Activated CD4-positive, alpha-beta memory T cell treated with anti-CD3 and anti-CD28 coated beads, Interleukin-2, amount 10 ng/mL, durations not matched to agents 7 days and 5 days (primary cell): ENCODE measurements at regions not wholly inside any gene's neighbourhood (a gene's known extent, or its start where the extent isn't known, plus 50 kb on each side); places are given as distances from the start of the nearest gene placed in this dataset.

ENCODE experiments used
- CTCF ChIA-PET: fragments of 350-600 bp; sonication (Branson Sonifier 250); formaldehyde crosslinking; loops from one replicate; lab custom pipeline; 2021; ENCODE audit warnings: antibody characterized with exemption, inconsistent platforms; lab: Charles Lee
- POLR2A ChIA-PET: fragments of 350-600 bp; sonication (Branson Sonifier 250); formaldehyde crosslinking; loops from one replicate; lab custom pipeline; 2021; ENCODE audit warnings: antibody characterized with exemption; lab: Charles Lee
- DNase-seq: peaks from one replicate; pipeline ENCODE4 v3.0.0-alpha.2; 2020
- H3K27ac Mint-ChIP-seq: one replicate; pipeline ENCODE4 v1.8.0; 2021; ENCODE audit warnings: mild to moderate bottlenecking, mixed read lengths
- H3K27me3 Mint-ChIP-seq: one replicate; pipeline ENCODE4 v1.8.0; 2021; ENCODE audit warnings: mixed read lengths
- H3K36me3 Mint-ChIP-seq: one replicate; pipeline ENCODE4 v1.8.0; 2021; ENCODE audit warnings: low read depth, mixed read lengths
- H3K4me1 Mint-ChIP-seq: one replicate; pipeline ENCODE4 v1.8.0; 2021; ENCODE audit warnings: mixed read lengths
- H3K4me3 Mint-ChIP-seq: one replicate; pipeline ENCODE4 v1.8.0; 2021; ENCODE audit warnings: mild to moderate bottlenecking, mixed read lengths
- H3K9me3 Mint-ChIP-seq: one replicate; pipeline ENCODE4 v1.8.0; 2021; ENCODE audit warnings: mixed read lengths

DNA sequence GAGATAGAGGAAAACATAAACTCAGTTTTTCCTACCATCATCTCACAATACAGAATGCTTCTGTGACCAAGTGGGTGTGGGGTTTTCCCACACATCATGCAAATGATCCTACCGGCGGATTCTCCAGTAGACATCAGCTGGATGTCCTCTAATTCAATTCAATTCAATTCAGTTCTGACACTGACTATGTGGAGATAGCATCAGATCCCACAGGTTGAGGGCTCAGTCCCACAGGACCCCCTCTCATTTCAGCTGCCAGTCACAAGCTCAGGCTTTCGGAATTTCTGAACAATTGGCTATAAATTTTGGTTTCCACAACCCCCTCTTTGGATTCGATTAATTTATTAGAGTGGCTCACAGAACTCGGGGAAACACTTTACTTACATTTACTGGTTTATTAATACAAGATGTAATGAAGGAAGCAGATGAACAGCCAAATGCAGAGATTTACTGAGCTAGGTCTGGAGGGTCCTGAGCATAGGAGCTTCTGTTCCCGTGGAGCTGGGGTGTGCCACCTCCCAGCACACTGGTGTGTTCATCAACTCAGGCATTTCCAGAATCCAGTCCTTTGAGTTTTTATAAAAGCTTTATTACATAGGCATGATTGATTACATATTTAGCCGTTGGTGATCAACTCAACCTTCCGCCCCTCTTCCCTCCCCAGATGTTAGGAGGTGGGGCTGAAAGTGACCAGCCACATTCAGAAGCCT, 350.1 kb downstream of the MYCN start:
- Mint-ChIP-seq H3K9me3 (no peaks in the 10 kb centered on the region), H3K4me3 (no peak overlapping the region), H3K4me1 (no peaks in the 10 kb centered on the region), H3K36me3 (no peaks in the 10 kb centered on the region), H3K27ac (no peak overlapping the region), H3K27me3 (no peaks in the 10 kb centered on the region)
- POLR2A ChIA-PET: no interaction called here
- CTCF ChIA-PET: no interaction called here
- DNase-seq: no peak

DNA sequence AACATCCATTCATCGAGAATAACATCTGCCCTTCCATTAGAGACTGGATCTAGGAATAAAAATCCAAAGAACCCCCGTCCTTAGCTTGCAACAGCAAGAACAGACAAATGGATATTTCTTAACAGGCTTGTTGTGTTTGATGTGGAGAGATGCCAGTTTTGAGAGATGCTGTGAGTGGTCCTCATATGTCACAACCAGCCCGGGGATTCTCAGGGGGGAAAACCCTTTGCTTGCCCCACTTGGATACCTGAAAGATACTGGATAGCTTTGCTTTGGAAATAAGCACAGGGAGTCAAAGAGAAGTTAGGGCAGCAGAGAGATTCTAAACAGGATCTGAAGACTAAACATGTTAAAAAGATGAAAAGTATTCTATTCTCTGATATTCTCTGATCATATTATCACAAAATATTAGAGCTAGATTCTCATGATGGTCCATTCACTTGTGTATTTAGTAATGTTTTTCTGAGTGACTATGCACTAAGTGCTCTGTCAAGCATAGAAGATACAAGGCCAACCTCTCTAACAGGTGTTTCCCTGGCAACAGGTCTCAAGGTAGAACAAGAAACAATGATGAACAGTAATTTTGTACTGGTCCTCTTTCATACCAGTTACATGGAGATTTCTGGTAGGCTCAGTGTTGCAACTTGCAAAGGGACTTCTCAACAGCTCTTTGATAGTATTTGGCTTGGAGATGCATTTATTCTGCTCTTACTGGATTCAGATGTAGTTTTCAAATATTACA, 348.2 kb downstream of the MYCN start:
- ChIA-PET CTCF (no interaction called here), POLR2A (no interaction called here)
- no peak overlapping the region for H3K4me3 Mint-ChIP-seq
- no peaks in the 10 kb centered on the region for H3K4me1 Mint-ChIP-seq
- H3K36me3 Mint-ChIP-seq: no peaks in the 10 kb centered on the region
- H3K27me3 Mint-ChIP-seq: no peaks in the 10 kb centered on the region
- DNase-seq: no peak
- no peaks in the 10 kb centered on the region for H3K9me3 Mint-ChIP-seq
- no peak overlapping the region for H3K27ac Mint-ChIP-seq

DNA sequence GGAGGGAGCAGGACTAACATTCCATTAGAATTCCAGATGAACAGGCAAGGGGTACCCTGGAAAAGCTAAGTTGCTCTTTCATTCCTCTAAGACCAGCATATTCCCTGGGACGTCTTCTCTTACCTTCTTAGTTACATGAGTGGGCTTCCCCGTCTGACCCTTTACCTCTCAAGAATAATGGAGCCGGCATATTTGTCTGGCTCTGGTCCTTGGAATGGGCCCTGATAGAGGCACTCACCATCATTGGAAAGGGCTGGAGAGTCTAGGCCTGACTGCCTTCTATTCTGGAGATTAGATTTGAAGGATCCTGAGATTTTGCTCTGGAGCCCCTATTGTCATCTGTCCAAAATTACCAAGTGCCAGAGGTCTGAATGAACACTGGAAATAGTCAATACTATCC, 347.5 kb downstream of the MYCN start:
- Mint-ChIP-seq H3K27ac (no peak overlapping the region), H3K4me1 (no peaks in the 10 kb centered on the region), H3K27me3 (no peaks in the 10 kb centered on the region), H3K4me3 (no peak overlapping the region), H3K9me3 (no peaks in the 10 kb centered on the region), H3K36me3 (no peaks in the 10 kb centered on the region)
- CTCF ChIA-PET: no interaction called here
- POLR2A ChIA-PET: no interaction called here
- DNase-seq: no peak

DNA sequence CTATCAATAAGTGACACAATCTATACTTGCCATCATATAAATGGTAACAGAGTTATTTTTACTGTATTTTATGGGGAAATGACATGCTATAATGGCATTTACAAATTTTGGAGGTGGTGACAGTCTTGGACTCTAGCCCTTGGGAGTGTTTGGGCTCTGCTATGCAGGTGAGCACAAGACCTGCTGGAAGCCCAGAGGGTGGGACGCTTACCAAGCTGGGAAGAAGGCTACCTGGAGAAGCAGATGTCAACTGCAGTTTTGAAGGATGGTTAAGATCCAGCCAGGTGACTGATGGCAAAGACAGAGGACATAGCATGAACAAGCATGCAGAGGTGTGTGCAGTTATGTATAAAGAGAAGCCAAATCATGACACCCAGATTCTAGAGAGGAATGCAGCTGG, 346.9 kb downstream of the MYCN start:
- H3K4me3 Mint-ChIP-seq: no peak overlapping the region
- H3K36me3 Mint-ChIP-seq: no peaks in the 10 kb centered on the region
- no peaks in the 10 kb centered on the region for H3K9me3 Mint-ChIP-seq
- H3K27me3 Mint-ChIP-seq: no peaks in the 10 kb centered on the region
- no peak for DNase-seq
- POLR2A ChIA-PET: no interaction called here
- no peaks in the 10 kb centered on the region for H3K4me1 Mint-ChIP-seq
- H3K27ac Mint-ChIP-seq: no peak overlapping the region
- CTCF ChIA-PET: no interaction called here

DNA sequence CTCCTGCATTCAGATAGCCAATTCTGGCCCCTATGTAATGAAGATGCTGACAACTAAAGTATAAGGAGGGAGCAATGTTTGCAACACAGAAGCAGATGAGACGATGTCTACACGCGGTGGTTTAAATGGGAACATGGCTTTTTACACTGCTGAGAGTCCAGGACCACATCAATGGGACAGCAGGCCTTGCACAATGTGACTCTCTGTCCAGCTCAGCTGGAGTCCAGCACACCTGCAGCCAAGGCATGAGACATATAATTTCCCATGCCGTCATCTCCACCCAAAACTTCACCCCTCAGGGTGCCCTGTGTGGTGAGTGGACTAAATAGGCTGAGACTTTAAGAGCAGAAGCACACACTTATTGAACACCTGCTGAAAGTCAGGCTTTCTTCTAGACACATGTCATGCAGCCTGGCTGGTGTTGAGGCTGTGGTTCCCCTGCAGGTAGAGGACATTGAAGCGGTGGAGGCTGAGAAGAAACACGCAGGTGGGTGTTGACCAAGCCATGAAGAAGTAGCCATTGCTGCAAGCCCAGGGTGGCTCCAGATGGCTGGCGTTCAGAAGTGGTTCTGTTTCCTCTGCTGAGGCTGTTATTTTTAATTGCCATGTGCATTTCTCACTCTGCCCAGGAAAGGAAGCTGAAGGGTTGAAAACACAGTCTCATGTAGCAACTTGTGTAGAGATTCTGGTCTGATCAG, 345.6 kb downstream of the MYCN start:
- CTCF ChIA-PET: no interaction called here

DNA sequence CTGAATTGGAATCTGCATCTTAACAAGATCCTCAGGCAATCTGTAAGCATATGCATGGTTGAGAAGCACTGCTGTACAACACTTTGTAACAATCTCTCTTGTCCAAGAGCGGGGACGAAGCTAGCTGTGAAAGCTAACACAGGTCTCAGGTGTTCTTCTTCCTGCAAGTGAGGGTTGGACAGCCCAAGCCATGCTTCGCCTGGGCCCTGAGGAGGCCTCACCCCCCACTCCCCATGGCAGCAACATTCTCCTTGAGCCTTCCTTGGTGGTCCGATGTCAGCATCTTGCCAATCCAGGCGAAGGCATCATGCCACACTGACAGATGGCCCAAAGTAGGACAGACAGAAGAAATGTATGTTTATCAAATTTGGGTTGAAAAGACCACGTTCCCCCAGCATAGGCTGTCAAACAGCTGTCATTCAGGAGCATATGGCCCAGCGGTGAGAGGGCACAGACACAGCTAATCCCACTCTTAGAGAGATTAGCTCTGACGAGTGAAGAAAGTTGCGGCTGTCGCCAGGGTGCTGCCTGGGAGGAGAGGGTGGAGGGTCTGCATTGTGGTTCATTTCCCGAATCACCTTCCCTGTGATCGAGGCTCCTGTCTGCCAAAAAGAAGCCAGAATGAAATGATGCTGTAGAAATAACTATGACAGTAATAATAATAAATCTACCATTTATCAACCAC, 344.7 kb downstream of the MYCN start:
- Mint-ChIP-seq H3K4me3 (no peak overlapping the region), H3K4me1 (no peaks in the 10 kb centered on the region), H3K27me3 (no peaks in the 10 kb centered on the region), H3K36me3 (no peaks in the 10 kb centered on the region), H3K9me3 (no peaks in the 10 kb centered on the region), H3K27ac (no peak overlapping the region)
- CTCF ChIA-PET: no interaction called here
- POLR2A ChIA-PET: no interaction called here
- DNase-seq: no peak

More for the DNA sequence above, 345.6 kb downstream of the MYCN start:
- no peak overlapping the region for H3K27ac Mint-ChIP-seq
- no peaks in the 10 kb centered on the region for H3K9me3 Mint-ChIP-seq
- no peaks in the 10 kb centered on the region for H3K36me3 Mint-ChIP-seq
- DNase-seq: no peak
- no peaks in the 10 kb centered on the region for H3K4me1 Mint-ChIP-seq
- POLR2A ChIA-PET: no interaction called here
- no peaks in the 10 kb centered on the region for H3K27me3 Mint-ChIP-seq
- H3K4me3 Mint-ChIP-seq: no peak overlapping the region

DNA sequence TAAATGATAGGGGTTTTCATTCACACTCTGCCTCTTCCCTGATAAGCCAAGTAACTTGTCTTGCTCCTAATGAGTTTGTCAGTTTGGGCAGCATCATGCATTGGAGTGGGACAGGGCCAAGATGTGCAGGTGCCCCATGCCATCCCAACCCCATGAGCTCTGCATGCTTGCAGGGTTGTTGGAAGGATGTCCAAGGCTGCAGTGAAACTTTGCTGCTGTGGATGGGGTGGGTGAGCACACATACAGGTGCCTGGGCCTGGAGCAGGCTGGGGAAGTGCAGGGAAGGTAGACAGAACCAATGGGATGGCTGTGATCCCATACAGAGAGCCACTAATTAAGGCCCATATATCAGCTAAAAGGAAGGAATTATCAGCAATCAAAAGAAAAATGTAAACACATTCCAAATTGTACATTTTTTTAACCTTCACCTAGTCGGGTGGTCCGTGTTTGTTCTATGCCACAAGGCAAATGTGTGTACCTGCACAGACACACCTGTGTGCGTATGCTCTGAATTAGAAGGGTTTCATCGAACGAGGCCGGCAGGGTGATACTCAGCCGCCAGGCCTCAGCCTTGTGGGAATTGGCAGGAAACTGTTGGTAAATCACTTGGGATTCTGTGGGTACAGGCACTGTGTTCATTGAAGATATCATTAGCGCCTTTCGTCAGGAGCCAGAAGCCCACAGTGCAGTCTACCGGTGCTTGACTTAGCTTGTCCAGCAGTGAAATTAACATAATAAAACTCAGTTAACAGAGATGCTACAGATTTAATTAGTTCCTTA, 342.9 kb downstream of the MYCN start:
- H3K27ac Mint-ChIP-seq: no peak overlapping the region
- no peak for DNase-seq
- H3K27me3 Mint-ChIP-seq: no peaks in the 10 kb centered on the region
- CTCF ChIA-PET: interaction anchor here (1.0 kb wide), 1 partner anchor 344 kb away, joined by 3 read pairs; no protein-coding TSS in a partner anchor
- POLR2A ChIA-PET: no interaction called here
- no peaks in the 10 kb centered on the region for H3K36me3 Mint-ChIP-seq
- no peak overlapping the region for H3K4me3 Mint-ChIP-seq
- H3K9me3 Mint-ChIP-seq: no peaks in the 10 kb centered on the region
- no peaks in the 10 kb centered on the region for H3K4me1 Mint-ChIP-seq

DNA sequence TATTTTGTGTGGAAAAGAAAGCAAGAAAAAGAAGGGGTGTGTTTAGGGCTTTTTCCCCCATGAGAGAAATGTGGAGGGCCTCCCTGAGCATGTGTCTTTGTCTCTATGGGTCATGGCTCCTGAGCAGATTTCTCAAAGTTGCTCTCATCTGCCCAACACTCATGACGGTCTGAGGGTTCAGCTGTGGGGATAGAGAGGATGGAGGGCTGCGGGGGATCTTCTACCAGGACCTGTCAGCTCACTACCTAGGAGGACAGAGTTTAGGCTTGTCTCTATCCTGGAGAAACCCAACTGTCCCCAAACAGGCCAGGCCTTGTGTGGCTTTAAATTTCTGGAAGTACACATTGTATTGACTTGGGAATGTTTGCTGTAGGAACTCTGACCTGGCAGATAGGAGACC, 342.2 kb downstream of the MYCN start:
- DNase-seq: no peak
- Mint-ChIP-seq H3K9me3 (no peaks in the 10 kb centered on the region), H3K36me3 (no peaks in the 10 kb centered on the region), H3K4me3 (no peak overlapping the region), H3K27ac (no peak overlapping the region), H3K4me1 (no peaks in the 10 kb centered on the region), H3K27me3 (no peaks in the 10 kb centered on the region)
- CTCF ChIA-PET: interaction anchor here (1.0 kb wide), 1 partner anchor 343 kb away, joined by 3 read pairs; no protein-coding TSS in a partner anchor
- POLR2A ChIA-PET: no interaction called here

DNA sequence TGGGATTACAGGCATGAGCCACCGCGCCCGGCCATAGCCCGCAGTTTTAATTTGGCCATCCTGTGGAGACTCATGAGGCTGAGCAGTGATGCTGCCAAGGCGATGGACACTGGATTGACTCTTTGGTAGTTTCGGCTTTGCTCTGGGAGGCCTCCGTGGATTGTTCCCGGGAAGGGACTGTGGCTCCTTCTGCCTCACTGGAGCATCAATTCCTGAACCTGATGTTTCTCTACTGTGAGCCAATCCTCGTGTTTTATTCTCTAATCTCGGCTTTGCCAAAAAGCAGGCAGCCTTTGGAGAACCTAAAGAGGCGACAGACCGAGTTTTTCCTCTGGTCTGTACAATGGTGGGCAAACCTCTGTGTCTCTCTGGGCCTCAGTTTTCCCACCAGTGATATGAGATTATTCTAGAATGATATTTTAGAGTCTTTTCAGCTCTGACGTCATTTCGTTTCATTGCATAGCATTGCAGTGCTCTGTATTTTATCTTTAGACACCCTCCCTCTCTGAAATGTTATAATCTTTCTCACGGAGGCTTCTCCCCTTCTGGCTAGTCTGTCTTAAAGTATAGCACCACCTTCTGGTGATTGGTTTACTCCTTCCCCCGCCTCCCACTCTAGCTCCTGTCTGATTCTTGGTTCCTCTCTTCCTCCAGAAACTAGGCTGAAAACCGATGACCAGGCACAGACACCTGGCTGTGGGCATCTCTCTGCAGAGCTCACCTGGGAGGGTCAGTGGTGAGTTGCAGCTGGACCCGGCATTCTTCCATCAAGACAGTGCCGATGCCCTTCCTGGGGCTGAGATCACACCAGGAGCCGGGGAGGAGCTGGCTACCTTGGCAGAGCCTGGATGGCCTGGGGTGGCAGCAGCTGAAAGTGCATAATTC, 341.3 kb downstream of the MYCN start:
- ChIA-PET CTCF (no interaction called here), POLR2A (no interaction called here)
- H3K27me3 Mint-ChIP-seq: no peaks in the 10 kb centered on the region
- H3K4me1 Mint-ChIP-seq: no peaks in the 10 kb centered on the region
- no peaks in the 10 kb centered on the region for H3K9me3 Mint-ChIP-seq
- no peak for DNase-seq
- H3K36me3 Mint-ChIP-seq: no peaks in the 10 kb centered on the region
- H3K27ac Mint-ChIP-seq: no peak overlapping the region
- no peak overlapping the region for H3K4me3 Mint-ChIP-seq

DNA sequence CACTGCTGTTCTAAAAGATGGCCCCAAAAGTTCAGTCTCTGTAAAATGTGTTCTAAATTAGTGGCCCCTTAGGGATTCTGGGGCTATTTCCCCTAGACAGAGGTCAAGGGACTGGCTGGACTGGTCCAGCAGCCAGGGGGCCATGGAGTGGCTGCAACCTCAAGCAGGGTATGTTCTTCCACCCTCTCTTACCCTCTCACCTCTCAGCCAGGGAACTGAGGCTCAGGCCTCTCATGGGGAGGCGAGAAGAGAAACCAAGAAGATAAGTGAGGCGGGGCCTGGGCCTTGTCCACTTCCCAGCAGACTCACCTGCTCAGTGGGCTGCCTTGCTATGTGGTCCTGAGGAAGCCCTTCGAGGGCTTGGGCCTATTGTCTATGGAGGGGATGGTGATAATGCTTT, 339.7 kb downstream of the MYCN start:
- Mint-ChIP-seq H3K36me3 (no peaks in the 10 kb centered on the region), H3K27ac (no peak overlapping the region), H3K9me3 (no peaks in the 10 kb centered on the region), H3K4me3 (no peak overlapping the region), H3K27me3 (no peaks in the 10 kb centered on the region), H3K4me1 (no peaks in the 10 kb centered on the region)
- DNase-seq: no peak
- ChIA-PET CTCF (no interaction called here), POLR2A (no interaction called here)

DNA sequence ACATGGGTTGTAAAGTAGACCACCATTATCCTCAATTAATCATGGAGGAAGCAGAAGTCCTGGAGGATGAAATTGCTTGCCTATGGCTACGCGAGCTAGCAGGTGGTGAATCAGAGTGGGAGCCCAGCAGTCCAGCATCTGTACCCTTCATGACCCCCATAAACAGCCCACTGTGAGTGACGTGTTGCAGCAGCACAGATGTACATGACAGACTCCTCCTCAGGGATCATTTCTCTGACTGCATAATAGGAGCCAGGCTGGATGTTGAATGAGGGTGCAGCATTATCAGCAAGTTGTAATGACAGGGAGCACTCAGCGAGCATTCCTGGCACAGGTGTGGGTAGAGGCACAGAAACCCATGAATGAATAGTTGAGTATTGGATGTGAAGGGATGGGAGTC, 339.3 kb downstream of the MYCN start:
- Mint-ChIP-seq H3K27ac (no peak overlapping the region), H3K9me3 (no peaks in the 10 kb centered on the region), H3K4me3 (no peak overlapping the region), H3K4me1 (no peaks in the 10 kb centered on the region), H3K36me3 (no peaks in the 10 kb centered on the region), H3K27me3 (no peaks in the 10 kb centered on the region)
- POLR2A ChIA-PET: no interaction called here
- no peak for DNase-seq
- CTCF ChIA-PET: no interaction called here

DNA sequence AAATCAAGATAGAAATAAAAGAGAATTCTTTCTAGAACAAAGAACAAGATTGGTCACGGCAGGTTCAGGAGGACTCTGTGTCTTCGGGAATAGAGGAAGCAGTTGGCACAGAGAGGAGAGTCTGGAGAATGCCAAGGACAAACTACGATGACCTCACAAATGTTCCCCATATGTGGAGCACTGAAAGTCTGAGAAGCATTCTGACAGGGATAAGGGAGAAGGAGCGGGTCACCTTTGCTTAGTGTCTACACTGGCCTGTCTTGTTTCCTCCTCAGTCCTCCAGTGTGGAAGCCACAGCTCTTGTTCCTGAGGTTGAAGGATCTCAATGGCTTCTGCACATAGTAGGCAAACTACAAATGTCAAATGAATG, 338.8 kb downstream of the MYCN start:
- no peak for DNase-seq
- Mint-ChIP-seq H3K9me3 (no peaks in the 10 kb centered on the region), H3K27ac (no peak overlapping the region), H3K36me3 (no peaks in the 10 kb centered on the region), H3K4me3 (no peak overlapping the region), H3K27me3 (no peaks in the 10 kb centered on the region), H3K4me1 (no peaks in the 10 kb centered on the region)
- ChIA-PET POLR2A (no interaction called here), CTCF (no interaction called here)
